ENCODE measurements at regions not wholly inside any gene's neighbourhood (a gene's known extent, or its start where the extent isn't known, plus 50 kb on each side); places are given as distances from the start of the nearest gene placed in this dataset.

DNA sequence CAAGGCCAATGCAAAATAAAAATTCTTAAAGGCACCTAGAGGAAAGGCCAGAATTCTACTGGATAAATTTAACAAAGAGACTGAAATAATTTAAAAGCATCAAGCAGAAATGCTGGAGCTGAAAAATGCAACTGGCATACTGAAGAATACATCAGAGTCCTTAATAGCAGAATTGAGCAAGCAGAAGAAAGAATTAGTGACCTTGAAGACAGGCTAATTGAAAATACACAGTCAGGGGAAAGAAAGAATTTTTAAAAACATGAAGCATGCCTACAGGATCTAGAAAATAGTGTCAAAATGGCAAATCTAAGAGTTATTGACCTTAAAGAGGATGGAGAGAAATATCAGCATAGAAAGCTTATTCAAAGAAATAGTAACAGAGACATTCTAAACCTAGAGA is 371.7 kb downstream of the KLHL13 start:
- H3K4me1 ChIP-seq (ENCODE audit: control insufficient read depth in 4 of 4, insufficient read depth in 4 of 4, low read length in 3 of 4): no peaks in the 10 kb centered on the region
- H3K36me3 ChIP-seq (ENCODE audit: control insufficient read depth in 4 of 4, insufficient read depth in 3 of 4, low read depth in 1 of 4, low read length in 3 of 4): no peaks in the 10 kb centered on the region
- H3K27me3 ChIP-seq (ENCODE audit: control insufficient read depth in 4 of 4, insufficient read depth in 4 of 4, low read length in 3 of 4): no peaks in the 10 kb centered on the region
- no peak overlapping the region for H3K27ac ChIP-seq (ENCODE audit: low read depth in 1 of 2, low read length in 2 of 2)
- DNase-seq (ENCODE audit: low spot score): no peak
- no peak for TF ChIP-seq YY1 (IDR thresholded peaks at IDR 0.05)
- TF ChIP-seq, protein P1, sequence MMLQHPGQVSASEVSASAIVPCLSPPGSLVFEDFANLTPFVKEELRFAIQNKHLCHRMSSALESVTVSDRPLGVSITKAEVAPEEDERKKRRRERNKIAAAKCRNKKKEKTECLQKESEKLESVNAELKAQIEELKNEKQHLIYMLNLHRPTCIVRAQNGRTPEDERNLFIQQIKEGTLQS (IDR thresholded peaks at IDR 0.05): no peak
- H3K4me3 ChIP-seq (ENCODE audit: low read depth in 1 of 3, low read length in 3 of 3): no peak overlapping the region
- H3K9me3 ChIP-seq (ENCODE audit: control insufficient read depth in 4 of 4, low read length in 3 of 4): no peaks in the 10 kb centered on the region
- H3K9ac ChIP-seq (ENCODE audit: low read depth in 1 of 2, low read length in 2 of 2): no peak overlapping the region

DNA sequence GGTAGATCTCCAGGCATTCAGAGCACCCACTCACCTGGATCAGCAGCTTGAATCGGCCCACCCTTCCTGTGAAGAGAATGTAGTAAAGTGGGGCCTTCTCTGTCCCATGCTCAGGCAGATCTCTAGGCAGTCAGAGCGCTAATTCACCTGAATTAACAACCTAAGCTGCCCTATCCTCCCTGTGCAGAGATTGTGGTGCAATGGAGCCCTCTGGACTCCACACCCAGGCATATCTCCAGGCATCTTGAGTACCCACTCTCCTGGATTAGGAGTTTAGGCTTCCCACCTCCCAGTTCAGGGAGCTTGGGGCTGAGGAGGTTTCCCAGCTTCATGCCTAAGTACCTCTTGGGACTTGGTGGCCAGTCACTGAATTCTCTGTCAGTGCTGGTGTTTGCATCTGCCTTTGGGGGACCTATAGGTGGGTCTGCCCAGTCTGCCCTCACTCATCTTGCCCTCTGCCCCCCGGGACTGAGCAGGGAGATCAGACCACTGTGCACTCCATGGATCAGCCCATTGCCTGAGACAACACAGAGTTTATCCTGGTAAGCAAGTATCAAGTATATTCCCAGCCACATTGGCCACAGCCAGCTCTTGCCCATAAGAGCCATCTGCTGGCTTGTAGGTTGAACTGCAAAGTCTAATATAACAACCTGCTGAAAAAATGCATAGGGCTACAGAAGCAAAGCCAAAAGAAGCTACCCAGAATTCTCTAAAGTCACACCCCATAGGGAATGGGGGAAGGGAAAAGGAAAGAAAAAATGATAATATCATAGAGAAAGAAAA is 372.9 kb downstream of the KLHL13 start:
- H3K4me1 ChIP-seq (ENCODE audit: control insufficient read depth in 4 of 4, insufficient read depth in 4 of 4, low read length in 3 of 4): no peaks in the 10 kb centered on the region
- H3K9me3 ChIP-seq (ENCODE audit: control insufficient read depth in 4 of 4, low read length in 3 of 4): no peaks in the 10 kb centered on the region
- H3K4me3 ChIP-seq (ENCODE audit: low read depth in 1 of 3, low read length in 3 of 3): no peak overlapping the region
- WGBS: 76% methylated on average over 3 of the region's 3 CpGs
- no peaks in the 10 kb centered on the region for H3K27me3 ChIP-seq (ENCODE audit: control insufficient read depth in 4 of 4, insufficient read depth in 4 of 4, low read length in 3 of 4)
- no peak overlapping the region for H3K27ac ChIP-seq (ENCODE audit: low read depth in 1 of 2, low read length in 2 of 2)
- no peak overlapping the region for H3K9ac ChIP-seq (ENCODE audit: low read depth in 1 of 2, low read length in 2 of 2)
- no peak for DNase-seq (ENCODE audit: low spot score)
- TF ChIP-seq, protein P2, sequence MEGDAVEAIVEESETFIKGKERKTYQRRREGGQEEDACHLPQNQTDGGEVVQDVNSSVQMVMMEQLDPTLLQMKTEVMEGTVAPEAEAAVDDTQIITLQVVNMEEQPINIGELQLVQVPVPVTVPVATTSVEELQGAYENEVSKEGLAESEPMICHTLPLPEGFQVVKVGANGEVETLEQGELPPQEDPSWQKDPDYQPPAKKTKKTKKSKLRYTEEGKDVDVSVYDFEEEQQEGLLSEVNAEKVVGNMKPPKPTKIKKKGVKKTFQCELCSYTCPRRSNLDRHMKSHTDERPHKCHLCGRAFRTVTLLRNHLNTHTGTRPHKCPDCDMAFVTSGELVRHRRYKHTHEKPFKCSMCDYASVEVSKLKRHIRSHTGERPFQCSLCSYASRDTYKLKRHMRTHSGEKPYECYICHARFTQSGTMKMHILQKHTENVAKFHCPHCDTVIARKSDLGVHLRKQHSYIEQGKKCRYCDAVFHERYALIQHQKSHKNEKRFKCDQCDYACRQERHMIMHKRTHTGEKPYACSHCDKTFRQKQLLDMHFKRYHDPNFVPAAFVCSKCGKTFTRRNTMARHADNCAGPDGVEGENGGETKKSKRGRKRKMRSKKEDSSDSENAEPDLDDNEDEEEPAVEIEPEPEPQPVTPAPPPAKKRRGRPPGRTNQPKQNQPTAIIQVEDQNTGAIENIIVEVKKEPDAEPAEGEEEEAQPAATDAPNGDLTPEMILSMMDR (IDR thresholded peaks at IDR 0.05; ENCODE audit: low read depth, low read length, missing input control): peak; percentile 61
- TF ChIP-seq TAF1 (conservative IDR thresholded peaks at IDR 0.05): no peak
- peak; percentile 87 to 95 for TF ChIP-seq RAD21 (IDR thresholded peaks at IDR 0.05)
- no peaks in the 10 kb centered on the region for H3K36me3 ChIP-seq (ENCODE audit: control insufficient read depth in 4 of 4, insufficient read depth in 3 of 4, low read depth in 1 of 4, low read length in 3 of 4)

DNA sequence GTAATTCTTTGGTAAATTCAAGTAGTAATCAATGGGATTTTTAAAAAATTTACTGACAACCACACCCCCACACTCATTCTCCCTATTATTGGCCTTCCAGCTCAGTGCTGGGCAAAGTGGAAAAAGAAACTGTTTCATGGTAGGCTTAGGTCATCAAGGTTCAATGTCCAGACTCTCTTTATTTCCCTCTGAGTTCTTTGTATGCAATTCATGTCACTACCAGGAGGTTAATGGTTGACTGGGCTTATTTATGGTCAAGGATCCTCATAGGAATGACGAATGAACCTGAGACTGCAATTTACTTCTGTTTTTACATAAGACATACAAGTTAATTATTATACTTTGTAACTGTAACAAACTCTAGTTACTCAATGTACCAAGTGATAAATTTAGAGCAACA is 403.2 kb downstream of the KLHL13 start:
- Histone ChIP-seq H3K9ac (ENCODE audit: low read depth in 1 of 2, low read length in 2 of 2) (no peak overlapping the region), H3K27ac (ENCODE audit: low read depth in 1 of 2, low read length in 2 of 2) (peak overlapping the region in 1 of 2 donors; percentile 8)
- TF ChIP-seq EGR1 (IDR thresholded peaks at IDR 0.05; ENCODE audit: low read depth in 2 of 2) (peak in 1 of 2 donors; percentile 11), GABPA (IDR thresholded peaks at IDR 0.05 in 1 of 2, conservative IDR thresholded peaks at IDR 0.05 in 1 of 2) (no peak), HNF4G (IDR thresholded peaks at IDR 0.05) (peak; percentile 64), JUND (IDR thresholded peaks at IDR 0.05) (peak; percentile 68 to 85), FOXA1 (IDR thresholded peaks at IDR 0.05) (no peak), HNF4A (conservative IDR thresholded peaks at IDR 0.05) (peak; percentile 75 to 83), NR2F2 (IDR thresholded peaks at IDR 0.05) (no peak), TAF1 (conservative IDR thresholded peaks at IDR 0.05) (no peak), RAD21 (IDR thresholded peaks at IDR 0.05) (peak; percentile 28 to 49), RXRA (IDR thresholded peaks at IDR 0.05) (peak; percentile 53 to 69), SP1 (IDR thresholded peaks at IDR 0.05) (peak; percentile 72)
- TF ChIP-seq, protein P3, sequence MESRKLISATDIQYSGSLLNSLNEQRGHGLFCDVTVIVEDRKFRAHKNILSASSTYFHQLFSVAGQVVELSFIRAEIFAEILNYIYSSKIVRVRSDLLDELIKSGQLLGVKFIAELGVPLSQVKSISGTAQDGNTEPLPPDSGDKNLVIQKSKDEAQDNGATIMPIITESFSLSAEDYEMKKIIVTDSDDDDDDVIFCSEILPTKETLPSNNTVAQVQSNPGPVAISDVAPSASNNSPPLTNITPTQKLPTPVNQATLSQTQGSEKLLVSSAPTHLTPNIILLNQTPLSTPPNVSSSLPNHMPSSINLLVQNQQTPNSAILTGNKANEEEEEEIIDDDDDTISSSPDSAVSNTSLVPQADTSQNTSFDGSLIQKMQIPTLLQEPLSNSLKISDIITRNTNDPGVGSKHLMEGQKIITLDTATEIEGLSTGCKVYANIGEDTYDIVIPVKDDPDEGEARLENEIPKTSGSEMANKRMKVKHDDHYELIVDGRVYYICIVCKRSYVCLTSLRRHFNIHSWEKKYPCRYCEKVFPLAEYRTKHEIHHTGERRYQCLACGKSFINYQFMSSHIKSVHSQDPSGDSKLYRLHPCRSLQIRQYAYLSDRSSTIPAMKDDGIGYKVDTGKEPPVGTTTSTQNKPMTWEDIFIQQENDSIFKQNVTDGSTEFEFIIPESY (IDR thresholded peaks at IDR 0.05): no peak
- TF ChIP-seq, protein P4, sequence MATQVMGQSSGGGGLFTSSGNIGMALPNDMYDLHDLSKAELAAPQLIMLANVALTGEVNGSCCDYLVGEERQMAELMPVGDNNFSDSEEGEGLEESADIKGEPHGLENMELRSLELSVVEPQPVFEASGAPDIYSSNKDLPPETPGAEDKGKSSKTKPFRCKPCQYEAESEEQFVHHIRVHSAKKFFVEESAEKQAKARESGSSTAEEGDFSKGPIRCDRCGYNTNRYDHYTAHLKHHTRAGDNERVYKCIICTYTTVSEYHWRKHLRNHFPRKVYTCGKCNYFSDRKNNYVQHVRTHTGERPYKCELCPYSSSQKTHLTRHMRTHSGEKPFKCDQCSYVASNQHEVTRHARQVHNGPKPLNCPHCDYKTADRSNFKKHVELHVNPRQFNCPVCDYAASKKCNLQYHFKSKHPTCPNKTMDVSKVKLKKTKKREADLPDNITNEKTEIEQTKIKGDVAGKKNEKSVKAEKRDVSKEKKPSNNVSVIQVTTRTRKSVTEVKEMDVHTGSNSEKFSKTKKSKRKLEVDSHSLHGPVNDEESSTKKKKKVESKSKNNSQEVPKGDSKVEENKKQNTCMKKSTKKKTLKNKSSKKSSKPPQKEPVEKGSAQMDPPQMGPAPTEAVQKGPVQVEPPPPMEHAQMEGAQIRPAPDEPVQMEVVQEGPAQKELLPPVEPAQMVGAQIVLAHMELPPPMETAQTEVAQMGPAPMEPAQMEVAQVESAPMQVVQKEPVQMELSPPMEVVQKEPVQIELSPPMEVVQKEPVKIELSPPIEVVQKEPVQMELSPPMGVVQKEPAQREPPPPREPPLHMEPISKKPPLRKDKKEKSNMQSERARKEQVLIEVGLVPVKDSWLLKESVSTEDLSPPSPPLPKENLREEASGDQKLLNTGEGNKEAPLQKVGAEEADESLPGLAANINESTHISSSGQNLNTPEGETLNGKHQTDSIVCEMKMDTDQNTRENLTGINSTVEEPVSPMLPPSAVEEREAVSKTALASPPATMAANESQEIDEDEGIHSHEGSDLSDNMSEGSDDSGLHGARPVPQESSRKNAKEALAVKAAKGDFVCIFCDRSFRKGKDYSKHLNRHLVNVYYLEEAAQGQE (IDR thresholded peaks at IDR 0.05): no peak
- TF ChIP-seq, protein P5, sequence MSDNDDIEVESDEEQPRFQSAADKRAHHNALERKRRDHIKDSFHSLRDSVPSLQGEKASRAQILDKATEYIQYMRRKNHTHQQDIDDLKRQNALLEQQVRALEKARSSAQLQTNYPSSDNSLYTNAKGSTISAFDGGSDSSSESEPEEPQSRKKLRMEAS (IDR thresholded peaks at IDR 0.05): no peak
- TF ChIP-seq, protein P2 (IDR thresholded peaks at IDR 0.05; ENCODE audit: low read depth, low read length, missing input control): no peak

More for the DNA sequence above, 403.2 kb downstream of the KLHL13 start:
- Histone ChIP-seq H3K27me3 (ENCODE audit: control insufficient read depth in 4 of 4, insufficient read depth in 4 of 4, low read length in 3 of 4) (peaks cover 0 to 2% (median 0%) of the 10 kb centered on the region in 4 donors), H3K9me3 (ENCODE audit: control insufficient read depth in 4 of 4, low read length in 3 of 4) (no peaks in the 10 kb centered on the region), H3K4me3 (ENCODE audit: low read depth in 1 of 3, low read length in 3 of 3) (no peak overlapping the region), H3K4me1 (ENCODE audit: control insufficient read depth in 4 of 4, insufficient read depth in 4 of 4, low read length in 3 of 4) (no peaks in the 10 kb centered on the region), H3K36me3 (ENCODE audit: control insufficient read depth in 4 of 4, insufficient read depth in 3 of 4, low read depth in 1 of 4, low read length in 3 of 4) (no peaks in the 10 kb centered on the region)
- no peak for DNase-seq (ENCODE audit: low spot score)
- 22% methylated on average over 1 of the region's 1 CpG for WGBS
